ENCODE measurements at regions not wholly inside any gene's neighbourhood (a gene's known extent, or its start where the extent isn't known, plus 50 kb on each side); places are given as distances from the start of the nearest gene placed in this dataset.
"Not testable (repeated sequence)": the region's sequence is repeated elsewhere in the genome, so short reads cannot be mapped to it uniquely, and the experiment has no call there.

DNA sequence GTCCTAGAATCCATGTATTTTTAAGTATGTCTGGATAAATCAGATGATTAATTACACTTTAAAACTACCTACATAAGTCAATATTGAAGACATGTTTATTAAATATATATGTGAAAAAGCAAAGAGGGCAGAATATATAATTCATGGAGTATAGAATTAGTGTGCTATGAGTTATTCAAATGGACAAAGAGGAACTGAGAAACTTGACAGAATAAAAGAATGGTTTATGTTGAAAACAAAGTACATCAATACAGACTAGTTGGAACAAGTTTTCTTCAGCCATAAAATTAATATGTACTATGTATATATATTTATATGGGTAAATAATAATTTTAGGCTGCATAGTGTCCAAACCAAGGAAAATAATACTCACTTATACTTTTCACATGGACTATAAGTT, 173.5 kb downstream of the NPFFR2 start:
- H3K27me3 ChIP-seq (ENCODE audit: control insufficient read depth, insufficient read depth) = no peaks in the 10 kb centered on the region
- H3K27ac ChIP-seq (ENCODE audit: low read length) = no peak overlapping the region
- H3K9me3 ChIP-seq (ENCODE audit: control insufficient read depth, low read length) = no peaks in the 10 kb centered on the region
- H3K4me1 ChIP-seq (ENCODE audit: control insufficient read depth, insufficient read depth, low read length) = no peaks in the 10 kb centered on the region
- no peak for DNase-seq
- H3K4me3 ChIP-seq (ENCODE audit: low read length) = no peak overlapping the region
- intact Hi-C loops (cut with DNase I) = no loop called here
- no peak for ATAC-seq

DNA sequence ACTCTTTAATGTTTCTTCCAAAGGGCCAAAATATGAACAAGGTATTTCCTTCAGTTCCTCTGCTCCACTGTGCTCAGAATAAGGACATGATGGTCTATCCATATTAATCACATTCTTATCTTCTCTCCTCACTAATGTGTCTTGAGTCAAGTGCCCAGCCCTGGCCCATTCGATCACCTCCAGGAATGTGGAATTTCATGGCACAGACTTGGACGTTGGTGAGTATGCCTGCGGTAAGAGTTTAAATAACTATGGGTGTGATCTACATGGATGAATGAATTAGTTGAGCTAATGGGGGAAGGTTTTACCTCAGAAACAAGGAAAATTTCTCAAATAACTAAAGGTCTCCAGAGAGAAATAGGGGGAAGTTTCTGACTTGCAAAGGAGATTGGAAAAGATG, 174.0 kb downstream of the NPFFR2 start:
- no peak overlapping the region for H3K4me3 ChIP-seq (ENCODE audit: low read length)
- ATAC-seq (no peak), DNase-seq (no peak)
- WGBS = 56% methylated on average over 3 of the region's 3 CpGs
- no peaks in the 10 kb centered on the region for H3K4me1 ChIP-seq (ENCODE audit: control insufficient read depth, insufficient read depth, low read length)
- H3K27me3 ChIP-seq (ENCODE audit: control insufficient read depth, insufficient read depth) = no peaks in the 10 kb centered on the region
- H3K27ac ChIP-seq (ENCODE audit: low read length) = no peak overlapping the region
- no peaks in the 10 kb centered on the region for H3K9me3 ChIP-seq (ENCODE audit: control insufficient read depth, low read length)
- intact Hi-C loops (cut with DNase I) = no loop called here

- Histone ChIP-seq H3K4me3 (ENCODE audit: low read length) (no peak overlapping the region), H3K4me1 (ENCODE audit: control insufficient read depth, insufficient read depth, low read length) (no peaks in the 10 kb centered on the region), H3K27ac (ENCODE audit: low read length) (no peak overlapping the region), H3K9me3 (ENCODE audit: control insufficient read depth, low read length) (no peaks in the 10 kb centered on the region), H3K27me3 (ENCODE audit: control insufficient read depth, insufficient read depth) (no peaks in the 10 kb centered on the region)
- intact Hi-C loops (cut with DNase I) = no loop called here
- no peak for ATAC-seq
- no peak for DNase-seq
Observed at GRCh38 chr4:72207196-72207595, 175.4 kb downstream of the NPFFR2 start.

DNA sequence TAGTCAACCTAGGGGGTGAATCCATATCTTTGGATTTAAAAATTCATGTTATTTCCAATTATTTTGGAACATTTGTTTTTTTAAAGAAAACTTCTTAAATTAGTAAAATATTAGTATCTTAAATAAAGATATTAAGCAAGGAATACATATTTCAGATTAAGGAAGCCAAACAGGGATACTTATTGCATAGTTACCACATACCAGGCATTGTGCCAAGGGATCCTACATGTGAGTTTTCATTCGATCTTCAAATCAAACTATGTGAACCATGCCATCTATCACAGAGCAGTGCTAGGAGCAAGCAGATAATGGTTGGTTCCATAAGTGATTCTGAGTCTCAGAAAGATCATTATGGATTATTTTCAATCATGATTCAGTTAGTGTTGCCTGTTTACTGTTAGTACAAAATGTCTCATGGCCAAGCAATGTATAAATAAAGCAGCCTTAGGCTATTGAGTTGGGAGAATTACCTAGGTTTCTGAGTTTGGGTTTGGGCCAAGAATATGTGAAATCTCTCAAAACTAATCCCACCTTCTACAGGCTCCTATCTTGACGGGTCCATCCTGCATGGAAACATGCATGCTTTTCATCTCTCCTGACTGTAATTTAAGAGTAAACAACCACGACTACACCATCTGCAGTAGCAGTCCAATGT, 176.7 kb downstream of the NPFFR2 start:
- Histone ChIP-seq H3K4me3 (ENCODE audit: low read length) (no peak overlapping the region), H3K4me1 (ENCODE audit: control insufficient read depth, insufficient read depth, low read length) (no peaks in the 10 kb centered on the region), H3K9me3 (ENCODE audit: control insufficient read depth, low read length) (no peaks in the 10 kb centered on the region), H3K27ac (ENCODE audit: low read length) (no peak overlapping the region), H3K27me3 (ENCODE audit: control insufficient read depth, insufficient read depth) (no peaks in the 10 kb centered on the region)
- no peak for ATAC-seq
- WGBS = 22% methylated on average over 3 of the region's 3 CpGs
- DNase-seq = no peak
- intact Hi-C loops (cut with DNase I) = no loop called here

- H3K4me1 ChIP-seq (ENCODE audit: control insufficient read depth, insufficient read depth, low read length) = no peaks in the 10 kb centered on the region
- no peak overlapping the region for H3K27ac ChIP-seq (ENCODE audit: low read length)
- intact Hi-C loops (cut with DNase I) = no loop called here
- no peak for ATAC-seq
- no peaks in the 10 kb centered on the region for H3K27me3 ChIP-seq (ENCODE audit: control insufficient read depth, insufficient read depth)
- no peak overlapping the region for H3K4me3 ChIP-seq (ENCODE audit: low read length)
- no peaks in the 10 kb centered on the region for H3K9me3 ChIP-seq (ENCODE audit: control insufficient read depth, low read length)
- DNase-seq = no peak
Observed at GRCh38 chr4:72209600-72209999, 177.8 kb downstream of the NPFFR2 start.

GRCh38 chr4:72213763-72214162, 182.0 kb downstream of the NPFFR2 start:
- H3K27me3 ChIP-seq (ENCODE audit: control insufficient read depth, insufficient read depth); ATAC-seq; H3K27ac ChIP-seq (ENCODE audit: low read length); DNase-seq; H3K9me3 ChIP-seq (ENCODE audit: control insufficient read depth, low read length); H3K4me3 ChIP-seq (ENCODE audit: low read length); intact Hi-C loops (cut with DNase I); H3K4me1 ChIP-seq (ENCODE audit: control insufficient read depth, insufficient read depth, low read length): not testable (repeated sequence)
- 74% methylated on average over 5 of the region's 5 CpGs for WGBS

GRCh38 chr4:72215198-72215597, 183.4 kb downstream of the NPFFR2 start:
- intact Hi-C loops (cut with DNase I) = no loop called here
- H3K27me3 ChIP-seq (ENCODE audit: control insufficient read depth, insufficient read depth) = no peaks in the 10 kb centered on the region
- DNase-seq (no peak), ATAC-seq (no peak)
- no peak overlapping the region for H3K4me3 ChIP-seq (ENCODE audit: low read length)
- H3K27ac ChIP-seq (ENCODE audit: low read length) = no peak overlapping the region
- 66% methylated on average over 2 of the region's 2 CpGs for WGBS
- no peaks in the 10 kb centered on the region for H3K4me1 ChIP-seq (ENCODE audit: control insufficient read depth, insufficient read depth, low read length)
- no peaks in the 10 kb centered on the region for H3K9me3 ChIP-seq (ENCODE audit: control insufficient read depth, low read length)

DNA sequence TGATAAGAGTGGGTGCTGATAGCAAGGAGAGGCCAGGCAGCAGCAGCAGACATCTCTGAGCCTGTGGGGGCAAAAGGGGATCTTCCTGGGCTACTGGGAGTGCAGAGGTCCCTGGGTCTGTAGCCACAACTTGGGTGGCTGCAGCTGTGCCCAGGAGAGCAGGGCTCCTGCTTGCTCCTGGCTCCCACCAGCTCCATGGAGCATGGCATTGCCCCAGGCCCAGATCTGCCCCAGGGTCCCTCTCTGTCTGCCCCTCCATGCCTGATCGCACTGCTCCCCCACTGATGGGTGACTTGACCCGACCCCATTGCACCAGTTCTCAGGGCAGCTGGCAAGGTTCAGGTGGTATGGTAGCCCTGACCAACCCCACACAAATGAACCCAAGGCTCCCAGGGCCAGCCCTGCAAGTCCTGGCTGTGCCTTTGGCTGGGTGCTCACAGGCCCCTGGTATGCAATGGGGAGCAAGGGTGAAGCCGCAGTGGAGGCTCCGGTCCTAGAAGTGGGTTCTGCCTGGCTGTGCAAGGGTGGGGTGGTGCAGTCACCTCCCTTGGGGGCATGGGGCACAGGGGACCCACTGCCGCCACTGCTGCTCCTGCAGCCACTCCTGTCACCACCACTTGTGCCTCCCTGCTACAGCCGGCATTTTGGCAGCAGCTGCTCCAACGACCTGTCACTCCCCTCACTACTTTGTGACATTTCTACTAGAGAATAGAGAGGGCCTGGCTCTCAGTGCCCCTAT, 184.9 kb downstream of the NPFFR2 start:
- ATAC-seq (peak in 1 of 2 donors; percentile 36), DNase-seq (peak in 1 of 3 donors; percentile 30)
- Histone ChIP-seq H3K9me3 (ENCODE audit: control insufficient read depth, low read length) (no peaks in the 10 kb centered on the region), H3K27me3 (ENCODE audit: control insufficient read depth, insufficient read depth) (no peaks in the 10 kb centered on the region), H3K4me3 (ENCODE audit: low read length) (no peak overlapping the region), H3K4me1 (ENCODE audit: control insufficient read depth, insufficient read depth, low read length) (no peaks in the 10 kb centered on the region), H3K27ac (ENCODE audit: low read length) (no peak overlapping the region)
- intact Hi-C loops (cut with DNase I) = no loop called here
- WGBS = 85% methylated on average over 7 of the region's 7 CpGs

DNA sequence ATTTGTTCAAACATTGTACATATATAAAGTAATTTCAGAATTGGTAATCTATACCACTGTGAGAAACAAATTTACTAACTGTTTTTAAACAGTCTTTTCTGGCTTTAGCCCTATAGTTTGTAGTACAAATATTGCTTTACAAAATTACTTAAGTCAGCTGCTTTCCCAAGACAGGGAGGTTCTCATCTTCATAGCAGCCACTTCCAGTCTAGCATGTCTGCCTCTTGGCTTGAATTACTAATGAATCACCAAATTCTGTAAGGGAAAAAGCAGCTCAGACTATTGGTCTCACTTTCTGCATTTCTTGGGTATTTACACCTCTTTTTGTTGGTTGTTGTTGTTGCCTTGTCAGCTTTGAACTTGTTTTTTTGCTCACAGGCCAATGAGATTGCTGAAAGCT, 187.2 kb downstream of the NPFFR2 start:
- ATAC-seq (no peak), DNase-seq (no peak)
- H3K9me3 ChIP-seq (ENCODE audit: control insufficient read depth, low read length) = no peaks in the 10 kb centered on the region
- H3K27ac ChIP-seq (ENCODE audit: low read length) = no peak overlapping the region
- H3K4me3 ChIP-seq (ENCODE audit: low read length) = no peak overlapping the region
- no peaks in the 10 kb centered on the region for H3K4me1 ChIP-seq (ENCODE audit: control insufficient read depth, insufficient read depth, low read length)
- intact Hi-C loops (cut with DNase I) = no loop called here
- no peaks in the 10 kb centered on the region for H3K27me3 ChIP-seq (ENCODE audit: control insufficient read depth, insufficient read depth)
